ENCODE measurements at regions not wholly inside any gene's neighbourhood (a gene's known extent, or its start where the extent isn't known, plus 50 kb on each side); places are given as distances from the start of the nearest gene placed in this dataset.

DNA sequence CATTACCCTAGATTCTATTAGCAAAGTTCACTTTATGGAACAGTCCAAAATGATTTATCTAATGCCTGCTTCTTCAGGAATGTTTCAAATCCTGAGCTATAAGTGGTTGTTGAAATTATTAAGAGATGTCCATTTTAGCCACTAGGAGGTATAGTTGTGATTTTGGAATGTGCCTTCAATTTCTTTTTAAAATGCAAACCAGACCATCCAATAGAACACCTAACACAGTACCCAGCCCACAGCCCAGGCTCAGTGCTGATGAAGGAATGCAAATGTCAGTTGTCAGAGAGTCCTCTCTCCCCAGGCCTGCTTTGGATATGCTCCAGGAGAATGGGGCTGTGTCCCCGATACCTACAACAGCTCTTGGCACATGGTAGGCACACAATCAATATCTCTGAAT, 85.8 kb upstream of the E2F8 start:
- TF ChIP-seq, protein P1, sequence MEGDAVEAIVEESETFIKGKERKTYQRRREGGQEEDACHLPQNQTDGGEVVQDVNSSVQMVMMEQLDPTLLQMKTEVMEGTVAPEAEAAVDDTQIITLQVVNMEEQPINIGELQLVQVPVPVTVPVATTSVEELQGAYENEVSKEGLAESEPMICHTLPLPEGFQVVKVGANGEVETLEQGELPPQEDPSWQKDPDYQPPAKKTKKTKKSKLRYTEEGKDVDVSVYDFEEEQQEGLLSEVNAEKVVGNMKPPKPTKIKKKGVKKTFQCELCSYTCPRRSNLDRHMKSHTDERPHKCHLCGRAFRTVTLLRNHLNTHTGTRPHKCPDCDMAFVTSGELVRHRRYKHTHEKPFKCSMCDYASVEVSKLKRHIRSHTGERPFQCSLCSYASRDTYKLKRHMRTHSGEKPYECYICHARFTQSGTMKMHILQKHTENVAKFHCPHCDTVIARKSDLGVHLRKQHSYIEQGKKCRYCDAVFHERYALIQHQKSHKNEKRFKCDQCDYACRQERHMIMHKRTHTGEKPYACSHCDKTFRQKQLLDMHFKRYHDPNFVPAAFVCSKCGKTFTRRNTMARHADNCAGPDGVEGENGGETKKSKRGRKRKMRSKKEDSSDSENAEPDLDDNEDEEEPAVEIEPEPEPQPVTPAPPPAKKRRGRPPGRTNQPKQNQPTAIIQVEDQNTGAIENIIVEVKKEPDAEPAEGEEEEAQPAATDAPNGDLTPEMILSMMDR (conservative IDR thresholded peaks at IDR 0.05; ENCODE audit: low read depth, low read length): peak; percentile 52
- TF ChIP-seq SMC3 (IDR thresholded peaks at IDR 0.05; ENCODE audit: low read depth, low read length): peak; percentile 58
- TF ChIP-seq CHD1 (IDR thresholded peaks at IDR 0.05; ENCODE audit: low read depth, low read length): no peak
- no peak for TF ChIP-seq FOS (IDR thresholded peaks at IDR 0.05; ENCODE audit: low read depth, low read length)
